HG03135 (cell line): ENCODE measurements at regions not wholly inside any gene's neighbourhood (a gene's known extent, or its start where the extent isn't known, plus 50 kb on each side); places are given as distances from the start of the nearest gene placed in this dataset.
"Not testable (repeated sequence)": the region's sequence is repeated elsewhere in the genome, so short reads cannot be mapped to it uniquely, and the experiment has no call there.

Experiments used
- ATAC-seq: cut with Tn5 transposase; IDR thresholded peaks from one replicate; pipeline ENCODE4 v1.9.1; 2021; ENCODE audit warnings: mild to moderate bottlenecking, moderate library complexity; ENCODE audit not compliant: unreplicated experiment

DNA sequence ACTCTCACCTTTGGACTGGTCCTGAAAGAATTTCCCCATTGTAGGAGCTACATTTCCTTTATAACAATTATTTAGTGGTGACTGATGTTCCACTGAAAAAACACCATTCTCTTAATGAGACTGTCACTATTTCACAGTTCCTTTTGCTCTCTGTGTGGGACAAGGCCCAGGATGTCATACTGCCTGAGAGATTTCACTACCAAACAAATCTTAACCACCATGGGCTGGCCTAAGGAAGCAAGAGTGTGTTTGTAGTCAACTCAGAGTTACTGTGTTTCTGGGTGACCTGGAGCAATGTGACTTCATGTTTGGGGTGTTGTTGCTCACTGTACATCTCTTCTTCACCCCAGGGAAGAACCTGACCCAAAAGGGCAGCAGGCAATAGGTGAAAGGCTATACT lies 50.1 kb upstream of the ZNF608 start:
- ATAC-seq: peak; percentile 42

DNA sequence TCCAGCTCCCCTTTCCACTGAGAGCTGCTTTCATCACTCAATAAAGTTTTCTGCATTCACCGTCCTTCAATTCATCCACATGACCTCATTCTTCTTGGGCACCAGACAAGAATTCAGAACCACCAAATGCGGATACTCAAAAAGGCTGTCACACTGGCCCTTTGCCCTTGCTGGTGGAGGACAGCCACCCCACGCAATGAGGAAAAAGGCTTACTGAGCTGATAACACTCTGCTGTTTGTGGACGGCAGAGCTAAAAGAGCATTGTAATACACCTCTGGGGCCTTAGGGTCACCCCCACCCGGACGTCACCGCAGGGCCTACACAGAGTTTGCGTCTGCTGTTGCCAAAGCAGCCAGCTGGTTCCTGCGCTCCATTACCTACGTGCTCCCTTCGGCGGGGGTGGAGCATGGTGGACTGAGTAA lies 51.2 kb upstream of the ZNF608 start:
- ATAC-seq: no peak

DNA sequence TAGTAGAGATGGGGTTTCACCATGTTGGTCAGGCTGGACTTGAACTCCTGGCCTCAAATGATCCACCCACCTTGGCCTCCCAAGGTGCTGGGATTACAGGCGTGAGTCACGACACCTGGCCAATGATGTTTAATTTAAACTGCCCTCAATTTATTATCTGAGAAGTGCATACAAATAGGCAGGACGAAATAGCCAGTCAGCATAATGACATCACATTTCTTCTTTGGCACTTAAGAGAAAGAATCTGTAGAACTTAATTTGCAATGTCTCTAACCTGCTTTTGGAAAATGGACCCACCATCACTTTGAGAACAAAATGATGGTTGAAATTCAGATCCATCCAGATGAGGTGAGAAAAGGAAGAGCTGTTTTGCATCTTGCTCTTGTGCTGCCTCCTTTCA lies 52.5 kb upstream of the ZNF608 start:
- ATAC-seq: no peak

DNA sequence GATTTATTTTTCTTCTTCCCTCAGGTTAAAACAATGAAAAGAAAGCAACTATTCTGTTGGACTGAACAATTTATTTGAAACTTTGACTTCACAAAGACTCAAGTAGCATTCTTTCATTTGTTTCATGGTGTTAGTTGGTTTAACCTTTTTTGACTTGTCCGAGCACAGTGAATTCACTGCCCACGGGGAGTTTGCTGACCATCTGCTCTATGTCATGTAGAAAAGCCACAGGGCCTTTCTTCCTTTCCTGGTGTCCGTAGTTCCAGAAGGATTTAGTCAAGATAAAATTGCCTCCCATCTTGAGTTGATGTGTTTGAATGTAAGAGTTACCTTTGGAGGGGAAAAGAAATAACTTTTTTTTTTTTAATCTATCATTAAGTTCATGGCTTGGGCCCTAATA lies 55.1 kb upstream of the ZNF608 start:
- ATAC-seq: no peak

DNA sequence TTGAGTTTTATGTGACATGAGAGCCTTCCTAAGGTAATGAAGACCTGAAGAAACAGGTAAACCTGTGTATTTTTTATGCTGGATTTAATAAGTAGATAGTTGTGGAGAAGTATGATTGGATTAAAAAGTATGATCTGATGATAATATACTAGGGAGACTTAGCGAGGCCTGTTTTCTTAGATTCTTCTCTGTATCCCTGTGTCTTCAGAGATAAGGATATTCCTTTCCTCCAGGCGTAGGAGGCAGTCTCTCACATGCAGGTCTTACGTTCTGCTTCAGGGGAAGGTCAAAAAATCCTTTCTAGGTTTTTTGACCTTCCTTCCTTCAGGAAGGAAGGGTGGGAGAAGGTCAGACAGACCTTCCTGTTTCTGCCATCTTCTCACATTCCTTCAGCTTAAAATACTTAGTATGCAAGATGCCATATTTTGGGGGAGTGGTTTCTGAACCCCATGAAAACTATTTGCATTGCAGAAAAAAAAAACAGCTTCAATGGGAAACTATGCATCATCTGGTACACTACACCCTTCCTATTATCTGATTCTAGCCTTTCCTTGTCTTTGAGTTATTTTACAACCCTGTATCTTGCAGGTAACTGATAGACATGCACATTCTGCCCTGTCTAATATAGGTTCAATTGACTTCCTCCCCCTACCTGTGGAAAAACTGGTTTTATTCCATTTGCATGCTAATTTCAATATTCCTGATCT lies 57.3 kb upstream of the ZNF608 start:
- no peak for ATAC-seq

DNA sequence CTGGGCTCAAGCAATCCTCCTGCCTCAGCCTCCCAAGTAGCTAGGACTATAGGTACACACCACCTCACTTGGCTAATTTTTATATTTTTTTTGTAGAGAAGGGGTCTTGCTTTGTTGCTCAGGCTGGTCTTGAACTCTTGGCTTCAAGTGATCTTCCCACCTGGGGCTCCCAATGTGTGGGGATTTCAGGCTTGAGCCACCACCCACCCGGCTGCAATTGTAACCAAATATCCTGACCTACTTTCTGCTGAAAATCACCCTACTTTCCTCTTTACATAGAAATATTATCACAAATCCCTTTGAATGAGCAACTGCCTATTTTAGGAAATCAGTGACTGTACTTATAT lies 59.6 kb upstream of the ZNF608 start:
- ATAC-seq: no peak

DNA sequence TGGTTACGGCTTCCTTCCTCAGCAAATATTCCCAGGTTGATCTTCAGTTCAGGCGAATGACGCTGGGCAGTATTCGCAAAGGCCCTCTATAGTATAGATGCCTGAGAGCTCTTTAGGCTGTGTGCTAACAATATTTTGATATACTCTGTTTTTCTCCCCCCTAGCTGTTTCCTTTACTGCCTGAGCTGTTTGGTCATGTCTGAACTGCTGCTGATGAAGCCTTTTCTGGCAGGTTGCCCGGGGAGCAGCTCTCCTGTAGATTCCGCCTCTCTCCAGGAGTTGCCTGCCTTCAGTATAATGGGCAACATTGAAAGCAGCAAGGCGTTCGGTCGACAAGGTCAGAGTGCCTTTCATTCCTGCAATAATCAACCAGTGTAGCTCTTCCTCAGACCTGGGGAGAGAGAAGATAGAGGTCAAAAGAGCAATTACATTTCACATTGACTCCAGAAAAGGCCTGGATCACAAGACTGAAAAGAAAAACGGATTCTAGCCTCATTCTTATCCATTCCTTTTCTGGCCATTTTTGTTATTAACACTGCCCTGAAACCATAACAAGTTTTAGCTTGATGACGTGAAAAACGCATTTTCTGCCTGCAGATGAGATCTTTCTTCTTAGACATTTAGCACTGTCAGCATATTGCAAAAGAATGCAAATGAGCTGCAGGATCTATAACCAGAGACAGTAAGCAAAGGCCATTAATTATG lies 60.1 kb upstream of the ZNF608 start:
- ATAC-seq: no peak

DNA sequence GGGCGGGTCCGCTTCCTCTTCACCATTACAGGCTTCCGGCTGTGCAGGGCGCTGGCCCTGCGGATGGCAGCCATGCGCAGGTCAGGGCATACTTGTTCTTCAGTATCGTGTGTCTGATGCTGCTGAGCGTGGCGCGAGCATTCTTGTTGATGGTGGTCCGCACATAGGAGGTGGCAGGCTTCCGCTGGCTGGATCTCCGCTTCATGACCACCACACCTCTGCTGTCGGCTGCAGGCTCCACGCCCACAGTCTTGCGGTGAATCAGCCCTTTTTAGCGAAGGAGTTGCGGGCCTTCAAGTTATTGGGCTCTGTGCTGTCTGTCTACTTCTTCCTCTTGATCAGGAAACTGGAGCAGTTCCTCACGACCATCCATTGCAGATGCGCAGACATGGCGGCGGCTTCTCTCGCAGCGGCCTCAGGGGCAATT lies 62.4 kb upstream of the ZNF608 start:
- ATAC-seq: no peak

DNA sequence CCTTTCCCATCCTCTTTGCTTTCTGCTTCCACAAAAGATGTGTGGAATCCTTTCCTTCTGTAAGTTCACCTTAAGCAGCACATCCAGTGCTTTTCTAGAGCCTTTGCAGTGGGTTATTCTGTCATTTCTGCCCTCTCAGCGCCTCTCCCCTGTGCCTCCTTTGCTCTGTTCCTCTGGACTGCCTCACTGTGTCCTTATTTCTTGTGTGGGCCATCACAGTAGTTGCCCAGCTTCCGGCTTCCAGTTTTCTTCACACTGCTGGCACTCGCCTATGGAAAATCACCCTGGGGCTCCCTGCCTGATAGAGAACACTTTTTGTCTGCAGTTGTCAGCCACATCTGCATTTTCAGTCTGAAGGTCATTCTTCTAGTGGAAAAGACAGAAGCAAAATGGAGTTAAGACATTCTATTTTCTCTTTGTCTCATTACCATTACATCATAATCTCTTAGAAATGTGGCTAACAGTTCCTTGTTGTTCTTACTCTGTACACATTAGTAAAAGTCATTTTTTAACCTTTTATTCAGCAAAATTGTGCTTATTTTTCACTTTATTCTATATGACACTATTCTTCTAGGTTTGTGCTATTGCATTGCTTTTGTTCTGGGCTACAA lies 64.1 kb upstream of the ZNF608 start:
- no peak for ATAC-seq

DNA sequence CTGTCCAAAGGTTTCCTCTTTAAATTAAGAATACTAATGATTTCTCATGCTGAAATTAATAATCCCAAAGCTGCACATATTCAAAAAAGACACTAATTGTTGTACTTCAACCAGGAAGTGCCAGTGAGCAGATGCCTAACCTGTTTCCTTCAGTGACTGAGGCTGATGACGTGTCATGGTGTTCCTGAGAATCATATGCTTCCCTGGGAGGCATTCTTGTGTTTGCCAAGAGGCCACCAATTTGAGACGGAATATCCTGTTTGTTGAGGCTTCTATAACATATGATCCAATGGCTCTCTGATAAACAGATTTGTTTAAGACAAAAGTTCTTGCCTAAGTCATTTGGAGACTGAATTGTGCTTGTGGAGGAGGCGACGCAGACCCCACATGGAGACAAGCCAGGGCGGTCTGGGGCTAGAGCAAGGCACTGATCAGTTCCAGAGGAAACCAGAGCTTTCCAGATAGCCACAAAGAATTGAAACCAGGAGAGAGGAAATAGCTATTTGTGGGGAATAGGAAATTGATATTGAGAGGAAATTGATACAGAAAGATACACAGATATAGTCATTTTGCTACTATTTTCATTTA lies 66.4 kb upstream of the ZNF608 start:
- no peak for ATAC-seq

DNA sequence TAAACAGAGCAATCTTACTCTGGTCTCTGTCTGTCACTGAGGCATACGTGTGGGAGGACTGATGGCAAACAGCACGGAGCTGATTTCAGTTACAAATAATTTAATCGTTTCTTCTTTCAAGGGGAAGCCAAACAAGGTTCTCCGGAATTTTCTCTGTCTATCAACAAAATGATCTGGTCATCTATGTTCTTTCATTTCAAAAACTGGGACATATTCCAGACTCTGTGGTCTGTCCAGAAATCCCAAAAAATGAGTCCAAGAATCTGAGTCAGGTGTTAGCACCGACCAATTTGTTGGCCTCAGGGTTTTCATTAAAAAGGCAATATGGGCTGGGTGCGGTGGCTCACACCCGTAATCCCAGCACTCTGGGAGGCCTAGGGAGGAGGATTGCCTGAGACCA lies 69.9 kb upstream of the ZNF608 start:
- ATAC-seq: no peak

DNA sequence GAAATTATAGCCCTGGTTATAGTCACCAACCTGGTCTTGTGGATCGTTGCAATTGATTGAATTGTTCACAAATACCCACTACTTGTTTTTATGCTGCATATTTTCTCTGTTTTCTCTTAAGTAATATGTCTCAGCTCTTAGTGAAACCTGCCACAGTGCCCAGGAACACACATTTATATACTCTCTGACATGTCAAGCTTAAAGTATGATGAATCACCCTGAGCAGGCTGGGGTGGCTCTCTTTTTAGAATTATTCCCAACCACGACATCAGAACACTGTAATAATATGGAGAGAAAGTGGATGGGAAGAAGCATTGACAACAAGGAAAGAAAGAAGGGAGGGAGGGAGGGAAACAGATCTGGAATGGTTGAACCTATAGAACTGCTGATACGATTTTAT lies 72.8 kb upstream of the ZNF608 start:
- no peak for ATAC-seq

DNA sequence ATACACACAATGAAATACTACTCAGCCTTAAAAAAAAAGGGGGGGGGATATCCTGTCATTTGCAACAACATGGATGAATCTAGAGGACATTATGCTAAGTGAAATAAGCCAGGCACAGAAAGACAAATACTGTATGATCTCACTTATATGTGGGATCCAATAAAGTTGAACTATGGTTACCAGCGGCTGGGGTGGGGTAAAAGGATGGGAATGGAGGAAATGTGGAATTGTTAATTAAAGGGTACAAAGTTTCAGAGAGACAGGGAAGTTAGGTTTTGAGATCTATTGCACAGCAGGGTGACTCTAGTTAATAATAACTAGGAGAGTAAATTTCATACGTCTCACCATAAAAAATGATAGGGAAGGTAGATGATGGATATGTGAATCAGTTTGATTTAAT lies 76.2 kb upstream of the ZNF608 start:
- no peak for ATAC-seq

DNA sequence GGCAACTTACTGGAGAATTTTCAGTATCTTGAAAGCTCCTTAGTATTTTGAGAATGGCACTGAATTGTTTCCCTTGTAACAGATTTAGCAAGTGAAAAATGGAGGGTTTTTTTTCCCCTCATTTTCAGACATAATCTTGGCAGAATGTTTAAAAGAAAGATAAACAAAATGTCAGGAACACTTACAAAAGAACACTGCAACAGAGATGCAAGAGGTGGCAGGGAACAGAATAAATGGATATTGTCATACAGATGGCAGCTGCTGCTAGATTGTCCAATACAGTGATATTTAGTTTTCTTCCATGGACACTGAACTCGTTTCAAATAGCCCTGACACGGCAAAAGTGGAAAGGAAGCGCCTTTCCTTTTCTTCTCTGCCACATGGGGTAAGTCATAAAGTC lies 76.9 kb upstream of the ZNF608 start:
- ATAC-seq: no peak

DNA sequence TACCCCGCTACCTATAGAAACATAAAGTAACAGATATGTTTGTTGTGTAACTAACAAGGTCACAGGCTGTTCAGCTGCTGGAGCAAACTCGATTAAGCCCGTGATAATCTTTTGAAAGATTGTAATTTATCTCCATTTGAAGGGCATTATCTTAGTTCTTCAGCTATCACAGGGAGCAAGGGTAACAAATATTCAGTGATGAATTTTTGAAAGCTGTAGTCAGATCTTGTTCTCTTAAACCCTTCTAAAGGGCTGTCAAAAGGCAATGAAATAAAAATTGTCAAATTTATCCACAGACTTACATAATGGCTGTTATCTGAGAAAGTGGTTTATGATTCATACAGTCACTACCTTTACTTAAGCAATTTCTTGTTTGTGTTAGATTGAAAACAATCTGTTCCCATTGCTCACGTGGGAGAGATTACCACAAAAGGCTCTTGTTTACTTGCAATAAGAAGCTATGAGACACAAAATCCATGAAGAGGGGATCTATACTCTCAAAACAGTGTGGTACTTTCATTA lies 78.3 kb upstream of the ZNF608 start:
- no peak for ATAC-seq

DNA sequence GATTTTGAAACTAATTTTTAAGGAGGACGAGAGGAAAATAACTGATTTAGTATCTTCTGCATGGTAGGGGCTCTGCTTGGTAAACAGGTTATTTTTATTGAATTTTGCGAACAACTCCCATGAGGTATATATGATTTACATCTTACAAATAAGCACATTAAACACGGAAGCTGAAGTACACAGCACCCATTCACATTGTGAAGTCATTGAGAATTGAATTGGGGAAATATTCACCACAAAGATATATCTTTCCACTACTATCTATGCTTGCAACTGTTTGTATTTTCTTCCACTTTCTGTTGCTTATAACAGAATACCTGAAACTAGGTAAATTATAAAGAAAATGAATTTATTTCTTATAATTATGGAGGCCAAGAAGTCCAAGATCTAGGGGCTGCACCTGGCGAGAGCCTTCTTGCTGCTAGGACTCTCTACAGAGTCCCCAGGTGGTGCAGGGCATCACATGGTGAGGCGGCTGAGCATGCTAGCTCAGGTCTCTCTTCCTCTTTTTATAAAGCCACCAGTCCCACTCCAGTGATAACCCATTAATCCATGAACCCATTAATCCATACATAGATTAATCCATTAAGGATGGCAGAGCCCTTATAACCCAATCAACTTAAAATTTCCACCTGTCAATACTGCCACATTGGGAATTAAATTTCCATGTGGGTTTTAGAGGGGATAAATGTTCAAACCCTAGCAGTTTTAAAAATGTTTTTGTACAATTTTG lies 79.0 kb upstream of the ZNF608 start:
- ATAC-seq: peak; percentile 93

DNA sequence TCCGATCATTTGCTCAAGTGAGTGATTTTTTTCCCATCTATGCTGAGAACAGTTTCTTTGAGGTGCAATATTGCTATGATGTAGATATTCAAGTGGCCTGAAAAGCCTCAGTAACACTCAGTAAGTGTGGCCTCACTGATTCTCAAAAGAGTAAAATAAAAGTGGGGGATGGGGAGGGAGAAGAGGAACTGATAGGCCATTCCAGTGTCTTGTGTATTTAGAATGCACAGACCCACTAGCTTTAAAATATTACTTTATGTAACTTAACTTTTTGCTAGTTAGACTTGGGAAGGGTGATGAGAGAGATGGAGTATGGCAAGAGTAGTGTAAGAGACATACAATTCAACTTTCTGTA lies 79.5 kb upstream of the ZNF608 start:
- no peak for ATAC-seq

DNA sequence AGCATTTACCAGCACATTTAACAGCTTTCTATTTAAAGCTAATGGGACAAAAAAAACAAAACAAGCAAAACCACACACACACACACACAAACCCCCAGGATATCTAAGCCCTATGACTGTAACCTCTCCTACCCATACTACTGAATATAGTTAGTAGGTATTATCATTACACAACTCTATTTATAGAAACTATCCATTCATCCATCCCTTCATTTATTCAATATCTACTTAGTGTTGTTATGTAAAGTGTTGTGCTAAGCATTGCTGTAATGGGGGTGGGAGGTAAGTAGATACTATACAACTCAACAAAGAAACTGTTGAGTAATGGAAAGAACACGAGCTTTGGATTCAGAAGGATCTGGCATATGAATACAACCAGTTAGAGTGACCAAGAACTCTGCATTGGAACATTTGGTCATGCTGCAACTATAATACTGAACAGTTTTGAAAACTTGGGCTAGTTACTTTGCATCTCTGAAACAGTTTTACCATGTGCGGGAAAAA lies 82.3 kb upstream of the ZNF608 start:
- ATAC-seq: no peak

DNA sequence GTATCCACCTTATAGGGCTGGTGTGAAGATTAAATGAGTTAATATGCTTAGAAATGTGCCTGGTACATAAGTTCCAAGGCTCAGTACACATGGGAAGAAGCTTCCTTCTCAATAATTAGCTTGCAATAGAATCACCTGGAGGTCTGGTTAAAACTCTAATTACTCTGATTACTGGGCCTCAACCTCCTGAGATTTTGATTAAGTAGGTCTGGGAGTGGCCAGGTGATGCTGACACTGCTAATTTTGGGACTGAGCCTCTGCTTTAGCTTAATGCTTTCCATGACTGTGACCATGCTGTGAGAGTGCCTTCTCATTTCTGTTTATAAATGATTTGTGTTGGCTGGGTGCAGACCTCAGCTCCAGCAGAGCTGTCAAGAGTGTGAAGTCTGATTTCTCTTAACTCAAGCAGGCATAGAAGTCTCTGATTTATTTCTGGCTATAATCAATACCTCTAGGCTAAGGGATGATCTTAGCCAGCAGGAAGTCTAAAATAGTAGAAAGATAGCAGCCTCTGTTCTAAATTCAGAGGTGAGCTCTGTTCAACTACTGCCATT lies 85.3 kb upstream of the ZNF608 start:
- ATAC-seq: no peak

DNA sequence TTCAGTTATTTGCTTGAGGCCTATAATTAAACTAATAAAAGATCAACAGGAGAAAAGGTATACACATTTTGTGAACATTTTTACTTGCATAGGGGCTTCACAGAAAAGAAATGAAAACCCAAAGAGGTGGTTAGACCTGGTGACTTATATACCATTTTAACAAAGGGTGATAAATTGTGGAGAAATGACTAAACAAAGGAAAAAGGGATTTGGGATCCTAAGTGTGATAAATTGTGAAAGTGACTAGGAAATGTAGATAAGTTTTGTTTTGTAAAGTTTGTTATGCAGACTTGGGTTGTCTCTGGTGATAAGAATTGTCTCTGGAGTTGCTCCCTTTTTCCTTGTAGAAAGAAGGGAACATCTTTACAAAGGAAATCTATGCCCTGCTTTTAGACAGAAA lies 86.1 kb upstream of the ZNF608 start:
- ATAC-seq: no peak

DNA sequence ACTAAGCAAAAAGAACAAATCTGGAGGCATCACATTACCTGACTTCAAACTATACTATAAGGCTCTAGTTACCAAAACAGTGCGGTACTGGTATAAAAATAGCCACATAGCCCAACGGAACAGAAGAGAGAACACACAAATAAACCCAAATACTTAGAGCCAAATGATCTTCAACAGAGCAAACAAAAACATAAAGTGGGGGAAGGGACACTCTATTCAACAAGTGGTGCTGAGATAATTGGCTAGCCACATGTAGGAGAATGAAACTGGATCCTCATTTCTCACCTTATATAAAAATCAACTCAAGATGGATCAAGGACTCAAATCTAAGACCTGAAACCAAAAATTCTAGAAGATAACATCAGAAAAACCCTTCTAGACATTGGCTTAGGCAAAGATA lies 89.9 kb upstream of the ZNF608 start:
- not testable (repeated sequence) for ATAC-seq
